Panc1 (cell line): ENCODE measurements at regions not wholly inside any gene's neighbourhood (a gene's known extent, or its start where the extent isn't known, plus 50 kb on each side); places are given as distances from the start of the nearest gene placed in this dataset.

Experiments
- ATAC-seq: fragments of 200-7000 bp; cut with Tn5 transposase; 2 replicates; pipeline ENCODE4 v1.9.1; 2020; ENCODE audit warnings: mild to moderate bottlenecking, moderate library complexity
- BruUV-seq: library from RNA; stranded (reverse); fragments of 400-500 nt; replicated peaks from 2 replicates; lab custom pipeline; 2021; lab: Mats Ljungman, UMichigan
- CTCF ChIA-PET: fragments of 300-600 bp; sonication (Branson Sonifier 250); formaldehyde crosslinking; loops from one replicate; lab custom pipeline; 2022; ENCODE audit warnings: antibody characterized with exemption; lab: Charles Lee
- POLR2A ChIA-PET: fragments of 300-600 bp; sonication (Branson Sonifier 250); formaldehyde crosslinking; loops from one replicate; lab custom pipeline; 2022; ENCODE audit warnings: antibody characterized with exemption; lab: Charles Lee
- DNase-seq: peaks from one replicate; pipeline ENCODE4 v3.0.0-alpha.2; 2010; ENCODE audit warnings: low read depth, low spot score
- H3K27ac ChIP-seq: 2 replicates; pipeline ENCODE4 v1.5.1; 2011; ENCODE audit warnings: mild to moderate bottlenecking, low read length, inconsistent platforms
- H3K27me3 ChIP-seq: fragments of 200-500 bp; sonication (Bioruptor generic); 2 replicates; pipeline ENCODE4 v1.6.0; 2014; ENCODE audit warnings: low read length, inconsistent platforms; ENCODE audit not compliant: control insufficient read depth, insufficient read depth
- H3K36me3 ChIP-seq: fragments of 200-500 bp; sonication (Bioruptor generic); 2 replicates; pipeline ENCODE4 v1.5.1; 2014; ENCODE audit warnings: inconsistent platforms, mild to moderate bottlenecking, low read length, moderate library complexity; ENCODE audit not compliant: control insufficient read depth, insufficient read depth
- H3K4me1 ChIP-seq: 2 replicates; pipeline ENCODE4 v1.5.1; 2011; ENCODE audit warnings: inconsistent platforms, mild to moderate bottlenecking, low read length, moderate library complexity; ENCODE audit not compliant: control insufficient read depth, insufficient read depth
- H3K4me3 ChIP-seq, 2 experiments: 2 replicates each; pipeline ENCODE4 v1.5.1; 2011 to 2012; ENCODE audit warnings: low read depth in 2 of 2, low read length in 2 of 2, mild to moderate bottlenecking in 2 of 2, inconsistent platforms in 1 of 2, moderate library complexity in 1 of 2
- H3K9me3 ChIP-seq: fragments of 200-500 bp; sonication (Bioruptor generic); 2 replicates; pipeline ENCODE4 v1.5.1; 2014; ENCODE audit warnings: low read depth, mild to moderate bottlenecking, inconsistent platforms, low read length, moderate library complexity; ENCODE audit not compliant: control insufficient read depth, insufficient read depth
- POLR2AphosphoS5 ChIP-seq: IDR thresholded peaks from 2 replicates; pipeline ENCODE4 v1.6.1; 2012; ENCODE audit warnings: mild to moderate bottlenecking, low read depth, low read length, moderate library complexity
- SIN3A ChIP-seq: IDR thresholded peaks from 2 replicates; pipeline ENCODE4 v1.6.1; 2012; ENCODE audit warnings: low read depth, mild to moderate bottlenecking, low read length, moderate library complexity, borderline replicate concordance; ENCODE audit not compliant: insufficient read depth
- TCF7L2 ChIP-seq: IDR thresholded peaks from 2 replicates; pipeline ENCODE4 v1.6.1; 2011; ENCODE audit warnings: mild to moderate bottlenecking, low read depth, low read length, inconsistent platforms
- in situ Hi-C: cut with HindIII; loops from 2 replicates; pipeline ENCODE4 v1.10.0; 2016; ENCODE audit warnings: low sequenced_read_pairs, low pct_unique_long_range_greater_than_20kb
- intact Hi-C: fragments of 100-400 bp; cut with micrococcal nuclease; formaldehyde crosslinking; loops from one replicate; pipeline ENCODE4 v1.10.0; 2022; ENCODE audit not compliant: unreplicated experiment
- TF ChIP-seq, protein P1 (sequence below): fragments of 450-650 bp; IDR thresholded peaks from 2 replicates; pipeline ENCODE4 v1.5.1; 2017; ENCODE audit warnings: mild to moderate bottlenecking
- TF ChIP-seq, protein P2 (sequence below), 2 experiments: IDR thresholded peaks; 2 replicates each; pipeline ENCODE4 v1.6.1; 2011 to 2012; ENCODE audit warnings: low read depth in 2 of 2, control low read depth in 1 of 2, low read length in 1 of 2, mild to moderate bottlenecking in 1 of 2, moderate library complexity in 1 of 2; ENCODE audit not compliant: insufficient read depth in 1 of 2

DNA sequence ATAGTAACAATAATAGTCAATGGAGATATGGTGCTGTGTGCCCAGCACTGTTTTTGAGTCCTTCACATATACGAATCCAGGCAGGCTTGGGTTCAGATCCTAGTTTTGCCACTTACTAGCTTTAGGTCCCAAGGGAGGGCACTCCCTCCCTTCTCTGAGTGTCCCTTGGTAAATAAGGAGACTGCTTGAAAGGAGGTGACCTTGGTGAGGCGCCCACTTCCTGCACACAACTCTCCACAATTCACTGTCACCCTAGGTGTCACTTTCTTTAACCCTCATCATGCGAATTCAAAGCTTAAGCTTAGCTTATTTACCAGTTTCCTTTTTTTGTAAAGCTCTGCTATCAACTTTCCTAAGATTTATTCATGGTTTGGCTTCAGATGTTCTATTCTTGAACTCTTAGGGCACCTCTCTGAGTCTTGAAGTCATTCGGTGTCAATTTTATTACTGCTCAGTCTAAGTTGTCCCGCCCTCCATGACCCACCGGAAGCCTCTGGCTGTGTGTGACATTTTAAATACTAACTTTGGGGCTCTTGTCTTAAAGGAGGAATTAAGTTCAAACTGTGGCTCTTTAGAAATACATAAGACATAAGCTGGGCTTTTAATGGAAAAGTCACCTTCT, 170.7 kb upstream of the ZNF618 start:
- CTCF ChIA-PET: no interaction called here
- H3K27ac ChIP-seq: no peak overlapping the region
- no peaks in the 10 kb centered on the region for H3K27me3 ChIP-seq
- intact Hi-C loops: no loop called here
- in situ Hi-C loops: no loop called here
- POLR2A ChIA-PET: interaction anchor here (0.7 kb wide), 1 partner anchor 482 kb away, joined by 8 read pairs; no protein-coding TSS in a partner anchor
- no peak overlapping the region for H3K4me3 ChIP-seq
- BruUV-seq: no TSS peak
- no peak for DNase-seq
- H3K9me3 ChIP-seq: no peaks in the 10 kb centered on the region
- no peak for ATAC-seq
- TF ChIP-seq, protein P1, sequence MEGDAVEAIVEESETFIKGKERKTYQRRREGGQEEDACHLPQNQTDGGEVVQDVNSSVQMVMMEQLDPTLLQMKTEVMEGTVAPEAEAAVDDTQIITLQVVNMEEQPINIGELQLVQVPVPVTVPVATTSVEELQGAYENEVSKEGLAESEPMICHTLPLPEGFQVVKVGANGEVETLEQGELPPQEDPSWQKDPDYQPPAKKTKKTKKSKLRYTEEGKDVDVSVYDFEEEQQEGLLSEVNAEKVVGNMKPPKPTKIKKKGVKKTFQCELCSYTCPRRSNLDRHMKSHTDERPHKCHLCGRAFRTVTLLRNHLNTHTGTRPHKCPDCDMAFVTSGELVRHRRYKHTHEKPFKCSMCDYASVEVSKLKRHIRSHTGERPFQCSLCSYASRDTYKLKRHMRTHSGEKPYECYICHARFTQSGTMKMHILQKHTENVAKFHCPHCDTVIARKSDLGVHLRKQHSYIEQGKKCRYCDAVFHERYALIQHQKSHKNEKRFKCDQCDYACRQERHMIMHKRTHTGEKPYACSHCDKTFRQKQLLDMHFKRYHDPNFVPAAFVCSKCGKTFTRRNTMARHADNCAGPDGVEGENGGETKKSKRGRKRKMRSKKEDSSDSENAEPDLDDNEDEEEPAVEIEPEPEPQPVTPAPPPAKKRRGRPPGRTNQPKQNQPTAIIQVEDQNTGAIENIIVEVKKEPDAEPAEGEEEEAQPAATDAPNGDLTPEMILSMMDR: no peak
- TF ChIP-seq SIN3A: no peak
- TF ChIP-seq TCF7L2: no peak
- TF ChIP-seq, protein P2, sequence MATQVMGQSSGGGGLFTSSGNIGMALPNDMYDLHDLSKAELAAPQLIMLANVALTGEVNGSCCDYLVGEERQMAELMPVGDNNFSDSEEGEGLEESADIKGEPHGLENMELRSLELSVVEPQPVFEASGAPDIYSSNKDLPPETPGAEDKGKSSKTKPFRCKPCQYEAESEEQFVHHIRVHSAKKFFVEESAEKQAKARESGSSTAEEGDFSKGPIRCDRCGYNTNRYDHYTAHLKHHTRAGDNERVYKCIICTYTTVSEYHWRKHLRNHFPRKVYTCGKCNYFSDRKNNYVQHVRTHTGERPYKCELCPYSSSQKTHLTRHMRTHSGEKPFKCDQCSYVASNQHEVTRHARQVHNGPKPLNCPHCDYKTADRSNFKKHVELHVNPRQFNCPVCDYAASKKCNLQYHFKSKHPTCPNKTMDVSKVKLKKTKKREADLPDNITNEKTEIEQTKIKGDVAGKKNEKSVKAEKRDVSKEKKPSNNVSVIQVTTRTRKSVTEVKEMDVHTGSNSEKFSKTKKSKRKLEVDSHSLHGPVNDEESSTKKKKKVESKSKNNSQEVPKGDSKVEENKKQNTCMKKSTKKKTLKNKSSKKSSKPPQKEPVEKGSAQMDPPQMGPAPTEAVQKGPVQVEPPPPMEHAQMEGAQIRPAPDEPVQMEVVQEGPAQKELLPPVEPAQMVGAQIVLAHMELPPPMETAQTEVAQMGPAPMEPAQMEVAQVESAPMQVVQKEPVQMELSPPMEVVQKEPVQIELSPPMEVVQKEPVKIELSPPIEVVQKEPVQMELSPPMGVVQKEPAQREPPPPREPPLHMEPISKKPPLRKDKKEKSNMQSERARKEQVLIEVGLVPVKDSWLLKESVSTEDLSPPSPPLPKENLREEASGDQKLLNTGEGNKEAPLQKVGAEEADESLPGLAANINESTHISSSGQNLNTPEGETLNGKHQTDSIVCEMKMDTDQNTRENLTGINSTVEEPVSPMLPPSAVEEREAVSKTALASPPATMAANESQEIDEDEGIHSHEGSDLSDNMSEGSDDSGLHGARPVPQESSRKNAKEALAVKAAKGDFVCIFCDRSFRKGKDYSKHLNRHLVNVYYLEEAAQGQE (IDR thresholded peaks at IDR 0.05; ENCODE audit: insufficient read depth in 1 of 2, low read depth in 2 of 2, low read length in 1 of 2): no peak
- no peak for TF ChIP-seq POLR2AphosphoS5
- no peaks in the 10 kb centered on the region for H3K36me3 ChIP-seq
- no peaks in the 10 kb centered on the region for H3K4me1 ChIP-seq

DNA sequence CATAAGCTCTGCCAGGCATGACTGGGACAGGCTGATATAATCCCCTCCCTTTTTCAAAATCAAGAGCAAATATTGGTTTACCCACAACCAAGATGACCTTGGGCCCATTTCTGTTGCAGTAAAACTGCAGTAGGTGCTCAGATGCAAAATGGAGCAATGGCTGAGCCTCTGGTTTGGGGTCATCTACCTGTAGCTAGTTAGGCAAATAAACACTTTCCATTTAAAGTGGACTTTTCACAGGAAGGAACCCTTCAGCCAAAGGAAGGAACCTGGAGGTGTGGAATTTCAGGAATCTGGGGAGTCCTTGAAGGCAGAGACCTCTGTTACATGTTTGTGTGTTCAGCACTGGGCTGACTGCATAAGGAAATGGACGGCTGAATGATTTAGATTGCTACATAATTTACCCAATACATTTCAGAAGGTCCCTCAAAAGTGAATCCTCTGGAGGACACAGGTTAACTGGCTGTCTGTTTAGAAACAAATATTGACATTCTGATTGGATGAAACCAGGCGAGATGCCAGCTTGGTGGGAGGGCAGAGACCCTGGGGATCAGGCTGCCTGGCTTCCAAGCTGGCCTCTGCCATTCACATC, 170.1 kb upstream of the ZNF618 start:
- BruUV-seq: no TSS peak
- TF ChIP-seq, protein P1: no peak
- TF ChIP-seq SIN3A (no peak), POLR2AphosphoS5 (no peak), TCF7L2 (no peak)
- TF ChIP-seq, protein P2 (IDR thresholded peaks at IDR 0.05; ENCODE audit: insufficient read depth in 1 of 2, low read depth in 2 of 2, low read length in 1 of 2): no peak
- no peak for ATAC-seq
- in situ Hi-C loops: no loop called here
- POLR2A ChIA-PET: no interaction called here
- Histone ChIP-seq H3K4me1 (no peaks in the 10 kb centered on the region), H3K27ac (no peak overlapping the region), H3K4me3 (no peak overlapping the region), H3K9me3 (no peaks in the 10 kb centered on the region), H3K27me3 (no peaks in the 10 kb centered on the region), H3K36me3 (no peaks in the 10 kb centered on the region)
- DNase-seq: no peak
- CTCF ChIA-PET: no interaction called here
- intact Hi-C loops: no loop called here
